Brain pericyte (primary cell): ENCODE measurements at regions not wholly inside any gene's neighbourhood (a gene's known extent, or its start where the extent isn't known, plus 50 kb on each side); places are given as distances from the start of the nearest gene placed in this dataset.
A peak's percentile ranks its signal among the peaks of the same experiment; 100 is the strongest.
"Not testable (repeated sequence)": the region's sequence is repeated elsewhere in the genome, so short reads cannot be mapped to it uniquely, and the experiment has no call there.

Experiments used
- DNase-seq: peaks from one replicate; pipeline ENCODE4 v3.0.0-alpha.2; 2012; ENCODE audit warnings: low read depth, low spot score

DNA sequence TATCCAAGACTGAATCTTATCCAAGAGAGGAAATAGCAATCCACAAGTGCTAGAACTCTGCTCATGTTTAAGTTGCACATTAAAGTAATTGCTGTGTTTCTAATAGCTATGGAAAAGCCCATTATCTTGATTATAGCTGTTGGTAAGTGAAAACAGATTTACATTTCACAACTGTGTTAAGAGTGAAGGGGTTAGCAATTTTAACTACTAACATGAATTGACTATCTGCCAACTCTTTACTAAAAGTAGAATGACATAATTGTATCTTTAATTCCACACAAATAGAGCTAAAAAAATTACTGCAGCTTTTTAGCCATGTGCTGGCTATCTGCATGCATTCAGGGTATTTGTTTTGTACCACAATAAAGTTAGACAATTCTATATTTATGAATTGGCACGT lies 277.9 kb upstream of the IRAK1BP1 start:
- DNase-seq, result no peak

DNA sequence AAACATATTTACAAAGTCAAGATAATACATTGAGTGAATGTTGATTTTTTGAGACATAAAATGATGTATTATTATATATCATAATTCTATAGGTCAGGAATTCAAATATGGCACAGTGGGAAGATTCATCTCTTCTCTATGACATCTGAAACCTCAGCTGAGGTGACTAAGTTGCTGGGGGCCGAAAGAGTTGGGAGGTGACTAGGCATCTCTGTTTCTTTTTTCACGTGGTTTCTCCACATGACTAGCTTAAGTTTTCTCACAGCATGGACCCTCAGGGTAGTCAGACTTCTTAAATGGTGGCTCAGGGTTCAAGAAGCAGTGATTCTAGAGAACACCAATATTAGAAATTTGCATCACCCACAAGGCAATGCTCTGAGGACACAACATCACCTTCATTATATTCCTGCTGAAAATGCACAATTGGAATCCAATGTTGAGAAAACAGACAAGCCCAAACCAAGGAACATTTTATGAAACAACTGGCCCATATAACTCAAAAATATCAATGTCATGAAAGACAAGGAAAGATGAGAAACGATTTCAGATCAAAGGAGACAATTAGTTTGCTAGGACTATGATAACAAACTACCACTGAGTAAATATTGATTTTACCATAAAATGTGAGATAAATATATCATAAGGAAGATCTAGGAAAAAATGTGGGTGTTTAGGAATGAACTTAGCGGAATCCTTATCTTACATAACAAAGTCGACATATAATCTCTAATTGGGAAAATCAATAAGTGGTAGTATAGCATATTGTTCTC lies 273.3 kb upstream of the IRAK1BP1 start:
- DNase-seq, result no peak

DNA sequence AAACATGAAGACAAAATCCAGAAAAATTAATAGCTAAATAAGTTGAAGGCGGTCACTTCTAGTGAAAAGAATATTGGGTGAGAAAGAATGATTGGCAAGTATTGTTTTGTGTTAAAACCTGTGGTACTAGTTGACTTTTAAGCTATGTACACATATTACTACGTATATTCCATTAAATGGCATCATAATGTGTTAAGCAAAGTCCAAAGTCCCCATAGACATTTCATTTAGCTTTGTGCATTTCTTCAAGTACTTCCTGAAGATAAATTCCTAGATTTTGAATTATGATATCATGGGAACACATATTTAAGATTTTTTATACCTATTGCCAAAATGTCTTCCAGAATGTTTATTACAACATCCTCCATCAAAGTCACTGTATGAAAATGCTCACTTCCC lies 272.7 kb upstream of the IRAK1BP1 start:
- DNase-seq, result no peak

DNA sequence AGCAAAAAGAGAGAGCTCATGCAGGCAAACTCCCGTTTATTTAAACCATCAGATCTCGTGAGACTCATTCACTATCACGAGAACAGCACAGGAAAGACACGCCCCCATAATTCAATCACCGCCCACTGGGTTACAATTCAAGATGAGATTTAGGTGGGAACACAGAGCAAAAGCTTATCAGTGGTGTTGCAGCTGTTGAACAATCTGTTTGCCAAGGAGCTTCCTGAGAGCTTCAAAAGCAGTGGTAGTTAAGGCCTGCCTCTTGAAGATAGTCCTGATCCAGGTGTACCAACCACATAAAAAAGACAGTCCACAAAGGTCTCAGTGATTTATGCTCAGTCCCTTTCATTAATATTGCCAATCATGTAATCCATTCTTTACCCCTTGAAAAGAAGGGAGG lies 269.4 kb upstream of the IRAK1BP1 start:
- DNase-seq, result no peak

DNA sequence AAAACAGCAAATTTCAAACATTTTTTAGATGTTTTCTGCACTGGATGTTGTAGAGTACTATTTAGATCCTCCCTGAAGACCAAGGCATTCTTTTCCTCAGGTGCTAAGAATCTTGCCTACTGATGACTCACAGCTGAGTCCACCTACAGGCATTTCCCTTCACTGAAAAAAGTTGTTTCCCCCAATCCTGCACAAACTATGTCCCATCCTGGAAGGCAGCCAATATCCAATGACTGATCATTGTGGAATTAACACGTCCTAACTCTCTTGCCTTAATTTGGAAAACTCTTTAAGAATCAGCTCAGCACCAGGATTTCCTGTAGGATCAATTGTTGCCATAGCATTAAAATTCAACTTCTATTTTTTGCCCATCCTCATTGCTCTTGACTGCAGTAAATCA lies 268.4 kb upstream of the IRAK1BP1 start:
- no peak for DNase-seq

DNA sequence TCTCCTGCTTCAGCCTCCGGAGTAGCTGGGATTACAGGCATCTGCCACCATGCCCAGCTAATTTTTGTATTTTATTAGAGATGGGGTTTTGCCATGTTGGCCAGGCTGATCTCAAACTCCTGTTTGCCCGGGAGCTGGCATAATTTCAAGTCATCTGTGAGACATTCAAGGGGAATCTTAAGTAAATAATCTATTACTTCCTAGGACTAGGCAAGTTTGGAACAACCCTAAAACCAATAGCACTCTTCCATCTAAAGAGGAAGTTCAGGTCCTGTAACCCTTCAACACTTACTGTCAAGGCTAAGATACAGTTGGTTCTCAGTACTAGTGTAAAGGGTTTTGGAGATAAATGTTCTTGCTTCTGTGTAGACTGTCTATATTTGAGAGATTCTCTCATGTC lies 267.8 kb upstream of the IRAK1BP1 start:
- DNase-seq, result no peak

DNA sequence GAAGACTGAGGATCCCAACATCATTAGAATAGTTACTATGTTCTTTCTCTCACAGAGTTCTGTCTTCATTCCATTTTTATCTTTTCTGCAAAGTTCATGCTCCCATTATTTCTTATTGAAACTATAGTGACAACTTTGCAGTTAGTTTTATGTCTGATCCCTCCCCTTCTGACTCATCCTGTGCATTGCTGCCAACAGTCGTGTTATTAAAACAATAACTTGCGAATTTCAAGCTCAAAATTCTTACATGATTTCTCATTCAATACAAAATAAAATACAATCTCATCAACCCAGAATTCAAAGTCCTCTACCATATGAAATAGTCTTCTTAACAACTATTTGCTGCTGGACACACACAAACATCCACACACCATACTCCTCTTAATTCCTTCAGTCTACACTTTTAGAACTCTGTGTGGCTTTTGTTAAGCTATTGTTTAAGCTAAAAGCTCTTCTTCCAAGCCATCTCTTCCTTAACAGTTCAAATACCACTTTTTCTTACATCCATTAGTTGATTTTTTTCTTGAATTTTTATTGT lies 261.4 kb upstream of the IRAK1BP1 start:
- peak; percentile 41 for DNase-seq

DNA sequence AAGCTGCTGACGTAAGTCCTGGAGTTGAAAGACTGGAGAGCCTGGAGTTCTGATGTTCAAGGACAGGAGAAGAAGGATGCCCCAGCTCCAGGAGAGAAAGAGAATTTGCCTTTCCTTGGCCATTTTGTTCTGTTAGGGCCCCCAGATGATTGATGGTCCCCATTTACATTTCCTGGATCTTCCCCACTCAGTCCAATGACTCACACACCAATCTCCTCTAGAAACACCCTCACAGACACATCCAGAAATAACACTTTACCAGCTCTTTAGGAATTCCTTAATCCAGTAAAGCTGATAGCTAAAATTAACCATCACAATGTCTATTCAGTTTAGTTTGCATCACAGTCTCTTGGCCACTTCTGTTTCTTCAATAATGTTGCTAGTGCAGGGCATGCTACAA lies 260.2 kb upstream of the IRAK1BP1 start:
- no peak for DNase-seq

DNA sequence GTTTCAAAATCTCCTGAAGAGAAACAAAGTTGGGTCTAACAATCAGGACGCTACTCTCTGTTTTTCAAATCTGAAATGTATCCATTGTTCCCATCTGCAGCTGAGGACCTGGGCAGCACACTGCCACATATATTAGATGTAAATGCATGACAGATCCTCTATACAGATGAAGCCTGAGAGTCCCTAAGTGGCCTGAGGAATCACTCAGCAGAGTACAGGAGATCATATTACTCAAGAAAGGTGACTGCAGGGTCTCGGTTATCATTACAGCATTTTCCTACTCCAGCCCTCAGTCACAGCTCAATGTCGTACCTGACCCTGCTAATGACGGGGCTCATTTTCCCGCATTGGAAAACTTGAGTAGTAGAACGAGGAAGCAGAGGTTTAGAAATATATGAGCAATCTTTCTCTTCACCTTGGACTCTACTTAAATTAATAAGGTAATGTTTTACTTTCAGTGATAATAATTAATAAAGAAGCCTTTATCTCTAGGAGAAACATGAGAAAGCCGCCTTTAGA lies 256.2 kb upstream of the IRAK1BP1 start:
- DNase-seq, result no peak

DNA sequence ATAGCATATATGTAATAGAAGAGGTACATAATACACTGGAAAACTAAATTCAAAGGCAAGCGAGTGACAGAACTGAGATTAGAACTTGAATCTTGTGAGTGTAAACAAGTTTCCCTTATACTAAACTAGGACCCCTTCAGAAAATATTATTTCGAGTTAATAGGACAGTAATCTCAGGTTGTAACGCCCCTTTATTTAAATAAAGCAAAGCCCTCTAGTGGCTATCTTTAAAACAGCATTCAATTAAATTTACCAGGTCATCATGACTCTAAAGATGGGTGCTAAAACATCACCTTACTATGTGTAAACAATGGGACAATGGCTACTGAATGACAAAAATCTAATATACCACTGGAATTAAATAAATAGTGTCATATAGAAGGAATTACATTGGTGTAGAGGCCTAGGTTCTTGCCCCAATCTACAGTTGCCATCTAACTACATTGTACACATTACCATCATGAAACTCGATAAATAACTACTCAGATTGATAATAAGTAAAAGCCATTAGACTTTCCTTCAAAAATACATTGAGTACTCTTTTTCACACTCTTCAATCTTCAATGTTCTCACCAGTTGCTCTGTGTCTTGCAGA lies 255.4 kb upstream of the IRAK1BP1 start:
- no peak for DNase-seq

DNA sequence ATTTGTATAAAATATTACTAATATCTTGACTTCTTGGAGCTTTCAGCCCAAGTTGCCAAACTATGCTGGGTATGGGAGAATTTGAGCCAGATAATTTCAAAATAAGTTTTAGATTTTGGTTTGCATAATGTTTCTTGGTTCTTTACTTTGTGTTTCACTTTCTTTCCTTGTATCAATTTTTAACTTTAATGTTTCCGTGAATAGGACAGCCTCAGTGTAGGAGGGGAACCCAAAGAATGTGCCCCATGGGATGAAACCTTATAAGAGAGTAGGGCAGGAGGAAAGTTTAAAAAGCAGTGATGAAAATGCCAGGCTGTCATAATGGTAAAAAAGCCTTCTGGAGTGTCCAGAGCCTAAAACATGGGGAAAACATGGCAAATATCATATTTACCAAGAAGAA lies 252.4 kb upstream of the IRAK1BP1 start:
- DNase-seq, result no peak

DNA sequence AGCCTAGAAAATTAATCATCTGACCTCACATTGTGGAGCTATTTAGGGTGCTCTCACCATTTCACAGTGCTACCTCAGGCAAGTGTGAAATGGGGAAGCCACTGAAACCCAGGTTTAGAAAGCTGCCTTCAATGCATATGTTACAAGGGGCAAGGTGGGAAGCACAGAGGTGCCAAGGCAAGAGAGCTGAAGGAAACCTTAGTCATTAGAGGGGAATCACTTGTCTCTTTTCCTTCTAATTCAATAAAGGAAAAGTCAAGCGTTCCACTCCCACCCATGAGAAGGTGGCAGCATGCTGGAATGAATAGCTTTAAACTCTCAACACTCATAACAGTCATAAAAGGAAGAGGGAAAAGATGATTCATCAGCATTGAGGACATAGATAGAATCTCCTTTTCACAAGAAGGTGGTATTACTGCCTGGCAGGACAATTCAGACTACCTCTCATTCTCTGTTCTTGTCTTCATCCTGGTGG lies 251.9 kb upstream of the IRAK1BP1 start:
- DNase-seq, result no peak

DNA sequence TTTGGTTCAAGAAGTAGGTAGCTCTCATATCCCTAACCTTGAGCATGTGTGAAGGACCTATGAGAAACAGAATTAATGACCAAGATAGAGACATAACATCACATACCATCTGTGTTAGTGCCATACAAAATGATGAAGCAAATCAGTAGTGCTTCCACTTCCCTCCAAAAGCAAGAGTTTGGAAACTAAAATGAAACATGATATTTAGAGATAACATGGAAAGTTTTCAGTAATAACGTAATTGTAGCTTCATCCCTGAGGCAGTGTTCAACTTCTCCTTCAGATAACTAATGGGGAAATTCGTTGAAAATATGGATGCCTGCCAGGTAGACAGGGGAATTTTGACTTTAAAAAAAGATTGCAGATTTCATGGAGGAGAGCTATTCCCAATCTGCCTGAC lies 248.4 kb upstream of the IRAK1BP1 start:
- DNase-seq, result no peak

DNA sequence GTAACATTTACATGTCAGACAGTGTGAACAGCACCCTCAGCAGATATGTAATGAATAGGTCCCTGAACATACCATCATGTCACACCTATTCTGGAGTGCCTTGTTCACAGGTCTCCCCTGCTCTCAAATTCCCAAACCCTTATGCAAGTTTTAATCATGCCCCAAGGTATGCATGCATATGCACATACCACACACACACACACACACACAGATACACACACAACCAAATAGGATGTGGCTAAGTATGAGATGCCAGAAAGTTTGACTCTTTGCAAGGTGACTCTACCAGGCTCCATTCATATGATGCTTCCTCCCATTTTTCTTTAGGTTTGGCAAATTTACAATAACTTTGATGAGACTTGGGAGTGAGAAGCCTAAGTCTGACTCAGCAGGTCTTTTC lies 243.8 kb upstream of the IRAK1BP1 start:
- DNase-seq, result no peak

DNA sequence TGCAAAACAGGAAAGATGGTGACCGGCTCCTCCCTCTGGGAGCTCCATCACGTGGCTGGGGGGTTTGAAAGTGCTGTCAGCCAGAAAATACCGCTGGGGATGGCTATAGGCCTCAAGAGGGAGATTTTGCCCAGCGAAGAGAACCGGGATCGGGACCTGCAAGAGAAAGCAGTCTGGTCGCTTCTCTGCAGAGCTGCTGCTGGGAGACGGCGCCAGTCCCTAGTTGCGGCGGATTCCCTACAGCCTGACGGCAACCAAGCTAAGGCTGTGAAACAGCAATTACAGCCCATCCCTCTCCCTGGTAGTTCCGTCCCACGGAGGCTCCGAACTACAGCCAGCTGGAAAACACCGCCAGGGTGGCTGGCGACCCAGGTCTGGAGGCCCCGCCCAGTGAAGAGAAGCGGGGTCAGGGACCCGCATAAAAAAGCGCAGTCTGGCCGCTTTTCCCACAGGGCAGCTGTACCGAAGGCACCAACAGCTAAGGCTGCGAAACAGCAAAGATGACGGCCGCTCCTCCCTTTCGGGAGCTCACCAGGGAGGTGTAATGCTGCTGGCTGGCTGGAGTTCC lies 238.1 kb upstream of the IRAK1BP1 start:
- no peak for DNase-seq

DNA sequence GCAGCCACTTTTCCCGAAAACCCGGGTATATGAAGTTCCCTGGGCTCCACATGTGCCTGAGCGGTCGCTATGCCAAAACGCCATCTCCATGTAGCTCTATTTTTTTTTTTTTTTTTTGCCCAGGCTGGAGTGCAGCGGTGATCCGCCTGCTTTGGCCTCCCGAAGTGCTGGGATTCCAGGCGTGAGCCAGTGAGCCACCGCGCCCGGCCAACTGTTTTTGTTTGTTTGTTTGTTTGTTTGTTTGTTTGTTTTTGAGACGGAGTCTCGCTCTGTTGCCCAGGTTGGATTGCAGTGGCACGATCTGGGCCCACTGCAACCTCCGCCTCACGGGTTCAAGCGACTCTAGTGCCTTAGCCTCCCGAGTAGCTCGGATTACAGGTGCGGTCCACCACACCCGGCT lies 237.5 kb upstream of the IRAK1BP1 start:
- no peak for DNase-seq

DNA sequence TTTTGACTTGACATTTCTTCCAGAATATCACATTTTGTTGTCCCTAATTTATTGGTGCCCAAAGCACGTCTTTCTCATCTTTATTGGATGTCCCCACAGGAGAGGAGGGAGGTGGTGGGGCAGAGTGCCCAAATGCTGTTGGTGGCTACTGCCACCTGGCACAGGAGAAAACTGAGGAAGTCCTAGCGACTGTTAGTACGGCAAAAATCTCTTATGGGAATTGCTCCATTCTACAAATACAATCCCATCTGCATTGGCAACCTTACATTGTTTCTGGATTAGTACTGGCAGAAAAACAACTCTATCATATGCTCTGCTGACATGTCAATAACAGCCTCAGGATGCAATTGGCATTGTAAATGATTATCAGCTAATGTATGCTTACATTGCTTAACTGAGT lies 235.4 kb upstream of the IRAK1BP1 start:
- DNase-seq, result no peak

DNA sequence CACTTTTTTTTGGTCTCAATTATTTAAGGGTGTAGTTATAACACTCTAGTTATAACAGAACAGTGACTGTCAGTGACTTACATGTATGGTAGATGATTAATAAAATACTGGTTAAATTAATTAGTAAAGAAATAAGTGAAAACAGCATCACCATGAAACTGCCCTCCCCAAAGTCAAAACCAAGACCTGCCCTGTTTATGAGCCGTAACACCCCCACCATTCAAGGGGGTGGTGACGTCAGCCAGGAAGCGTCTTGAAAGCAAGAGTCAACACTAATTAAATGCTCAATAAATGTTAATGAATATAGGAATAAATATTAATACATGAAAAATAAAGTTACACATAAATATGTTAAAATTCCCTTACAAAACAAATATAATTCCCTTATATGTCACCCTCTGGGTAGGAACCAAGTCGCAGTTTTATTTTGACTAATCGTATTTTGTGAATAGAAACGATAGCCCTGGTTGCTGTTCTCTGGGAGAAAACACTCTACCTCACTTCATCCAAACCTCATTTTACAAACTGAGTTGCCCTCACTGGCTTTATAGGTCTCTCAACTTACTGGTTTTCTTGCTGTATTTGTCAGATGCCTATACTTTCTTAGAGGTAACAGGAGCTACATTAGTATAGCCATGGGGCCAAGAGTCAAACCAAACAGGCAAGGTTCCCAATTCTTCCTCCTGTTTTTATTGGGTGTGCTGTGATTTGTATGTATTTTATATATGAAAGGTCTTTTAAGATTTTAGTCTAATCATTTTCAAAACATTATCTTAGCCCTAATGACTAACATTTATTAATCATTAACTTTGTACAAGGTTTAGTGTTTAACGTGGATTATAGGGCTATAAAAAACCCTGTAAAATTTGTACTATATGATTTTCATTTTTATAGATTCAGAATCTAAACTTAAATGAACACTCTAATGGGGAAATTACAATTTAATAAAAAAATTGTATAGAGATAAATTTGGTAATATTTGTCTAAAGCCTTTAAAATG lies 227.9 kb upstream of the IRAK1BP1 start:
- DNase-seq, result no peak

DNA sequence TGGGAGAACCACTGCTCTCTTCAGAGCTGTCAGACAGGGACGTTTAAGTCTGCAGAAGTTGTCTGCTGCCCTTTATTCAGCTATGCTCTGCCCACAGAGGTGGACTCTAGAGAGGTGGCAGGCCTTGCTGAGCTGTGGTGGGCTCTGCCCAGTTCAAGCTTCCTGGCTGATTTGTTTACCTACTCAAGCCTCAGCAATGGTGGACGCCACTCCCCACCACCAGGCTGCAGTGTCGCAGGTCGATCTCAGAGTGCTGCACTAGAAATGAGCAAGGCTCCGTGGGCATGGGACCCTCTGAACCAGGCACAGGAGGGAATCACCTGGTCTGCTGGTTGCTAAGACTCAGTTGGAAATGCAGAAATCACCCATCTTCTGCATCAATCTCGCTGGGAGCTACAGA lies 223.4 kb upstream of the IRAK1BP1 start:
- not testable (repeated sequence) for DNase-seq

DNA sequence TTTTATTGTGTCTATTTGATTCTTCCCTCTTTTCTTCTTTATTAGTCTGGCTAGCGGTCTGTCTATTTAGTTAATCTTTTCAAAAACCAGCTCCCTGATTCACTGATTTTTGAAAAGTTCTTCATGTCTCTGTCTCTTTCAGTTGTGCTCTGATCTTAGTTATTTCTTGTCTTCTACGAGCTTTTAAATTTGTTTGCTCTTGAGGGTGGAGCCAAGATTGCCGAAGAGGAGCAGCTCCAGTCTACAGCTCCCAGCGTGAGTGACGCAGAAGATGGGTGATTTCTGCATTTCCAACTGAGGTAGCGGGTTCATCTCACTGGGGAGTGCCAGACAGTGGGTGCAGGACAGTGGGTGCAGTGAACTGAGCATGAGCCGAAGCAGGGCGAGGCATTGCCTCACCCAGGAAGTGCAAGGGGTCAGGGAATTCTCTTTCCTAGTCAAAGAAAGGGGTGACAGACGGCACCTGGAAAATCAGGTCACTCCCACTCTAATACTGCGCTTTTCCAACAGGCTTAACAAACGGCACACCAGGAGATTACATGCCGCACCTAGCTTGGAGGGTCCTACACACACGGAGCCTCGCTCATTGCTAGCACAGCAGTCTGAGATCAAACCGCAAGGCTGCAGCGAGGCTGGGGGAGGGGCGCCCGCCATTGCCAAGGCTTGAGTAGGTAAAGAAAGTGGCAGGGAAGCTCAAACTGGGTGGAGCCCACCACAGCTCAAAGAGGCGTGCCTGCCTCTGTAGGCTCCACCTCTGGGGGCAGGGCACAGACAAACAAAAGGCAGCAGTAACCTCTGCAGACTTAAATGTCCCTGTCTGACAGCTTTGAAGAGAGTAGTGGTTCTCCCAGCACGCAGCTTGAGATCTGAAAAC lies 220.6 kb upstream of the IRAK1BP1 start:
- not testable (repeated sequence) for DNase-seq
